HUES64 (cell line): ENCODE measurements at regions not wholly inside any gene's neighbourhood (a gene's known extent, or its start where the extent isn't known, plus 50 kb on each side); places are given as distances from the start of the nearest gene placed in this dataset.

ENCODE experiments used
- H3K27ac ChIP-seq: 2 replicates; pipeline ENCODE4 v1.7.0; 2013; ENCODE audit warnings: low read depth, low read length, inconsistent platforms
- H3K27me3 ChIP-seq: 2 replicates; pipeline ENCODE4 v1.6.1; 2013; ENCODE audit warnings: mild to moderate bottlenecking, low read length; ENCODE audit not compliant: insufficient read depth
- H3K36me3 ChIP-seq: 2 replicates; pipeline ENCODE4 v1.6.1; 2013; ENCODE audit warnings: mild to moderate bottlenecking, low read length; ENCODE audit not compliant: insufficient read depth
- H3K4me1 ChIP-seq: 2 replicates; pipeline ENCODE4 v1.6.1; 2013; ENCODE audit warnings: mild to moderate bottlenecking, low read length, moderate library complexity; ENCODE audit not compliant: insufficient read depth
- H3K4me3 ChIP-seq: 2 replicates; pipeline ENCODE4 v1.5.1; 2013; ENCODE audit warnings: mild to moderate bottlenecking, low read length, moderate library complexity
- H3K9ac ChIP-seq: 2 replicates; pipeline ENCODE4 v1.6.1; 2013; ENCODE audit warnings: mild to moderate bottlenecking, low read depth, low read length
- H3K9me3 ChIP-seq: 2 replicates; pipeline ENCODE4 v1.6.1; 2013; ENCODE audit warnings: low read depth, low read length; ENCODE audit not compliant: insufficient read depth
- WGBS: fragments of 150-250, 120-280 bp; methylation state at CpG from one replicate; pipeline ENCODE4 v1.1.7; 2013; ENCODE audit warnings: missing lambda C conversion rate; 5-methylcytosine and 5-hydroxymethylcytosine counted together

DNA sequence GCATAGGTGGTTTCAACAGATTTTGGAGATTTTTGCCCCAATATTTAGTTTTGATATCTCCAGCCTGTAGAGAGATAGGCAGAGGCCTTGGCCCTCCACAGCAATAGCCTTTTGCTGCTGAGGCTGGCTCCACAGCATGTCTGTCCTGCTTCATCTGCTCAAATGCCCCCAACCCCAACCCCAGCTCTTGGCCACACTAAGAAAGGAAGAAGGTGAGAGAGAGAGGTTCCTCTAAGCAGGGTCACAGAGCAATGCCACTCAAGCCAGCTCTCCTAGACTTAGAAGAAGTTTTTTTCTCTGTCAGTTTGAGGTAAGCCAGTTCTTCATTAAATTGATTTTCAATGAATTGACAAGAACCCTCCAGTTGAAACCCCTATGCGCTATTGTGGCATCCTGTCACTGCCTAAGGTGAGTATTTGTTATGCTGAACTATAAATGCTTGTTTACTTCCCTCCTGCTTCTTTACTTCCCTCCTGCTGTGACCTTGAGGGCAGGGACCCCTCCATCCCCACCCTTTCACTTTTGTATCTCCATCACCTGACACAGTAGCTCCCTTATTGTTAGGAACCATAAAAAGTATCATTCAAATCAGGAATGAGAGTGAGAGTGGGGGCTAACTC lies 366.2 kb upstream of the CNR1 start:
- WGBS: no CpG with 5 or more reads among the region's 1 CpG
- Histone ChIP-seq H3K9ac (no peak overlapping the region), H3K27me3 (no peaks in the 10 kb centered on the region), H3K36me3 (no peaks in the 10 kb centered on the region), H3K4me3 (no peak overlapping the region), H3K9me3 (peaks cover 3% of the 10 kb centered on the region; the same call in 1 of the 2 replicates), H3K4me1 (no peaks in the 10 kb centered on the region), H3K27ac (no peak overlapping the region)

DNA sequence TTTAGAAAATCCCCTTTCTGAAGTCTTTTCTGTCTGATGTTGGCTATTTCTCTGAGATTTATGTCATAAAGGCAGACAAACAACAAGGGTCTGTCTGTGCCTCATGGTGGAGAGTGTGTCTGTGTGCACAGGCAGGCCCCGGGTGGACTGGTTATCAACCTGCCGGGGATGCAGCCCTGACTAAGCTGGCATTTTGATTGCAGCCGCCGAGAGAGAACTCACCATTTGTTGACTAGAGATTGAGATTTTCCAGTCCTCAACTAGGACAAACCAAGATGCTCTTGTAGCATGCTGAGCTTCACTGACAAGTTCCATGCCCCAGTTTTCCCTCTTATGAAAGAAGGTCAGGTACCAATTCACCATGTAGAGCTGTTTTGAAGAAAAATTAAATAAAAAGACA lies 363.6 kb upstream of the CNR1 start:
- H3K27me3 ChIP-seq: no peaks in the 10 kb centered on the region
- H3K27ac ChIP-seq: no peak overlapping the region
- no peak overlapping the region for H3K4me3 ChIP-seq
- 91% methylated on average over 4 of the region's 4 CpGs for WGBS
- H3K9ac ChIP-seq: no peak overlapping the region
- H3K9me3 ChIP-seq: peaks cover 4% of the 10 kb centered on the region; the same call in 1 of the 2 replicates
- no peaks in the 10 kb centered on the region for H3K36me3 ChIP-seq
- no peaks in the 10 kb centered on the region for H3K4me1 ChIP-seq

DNA sequence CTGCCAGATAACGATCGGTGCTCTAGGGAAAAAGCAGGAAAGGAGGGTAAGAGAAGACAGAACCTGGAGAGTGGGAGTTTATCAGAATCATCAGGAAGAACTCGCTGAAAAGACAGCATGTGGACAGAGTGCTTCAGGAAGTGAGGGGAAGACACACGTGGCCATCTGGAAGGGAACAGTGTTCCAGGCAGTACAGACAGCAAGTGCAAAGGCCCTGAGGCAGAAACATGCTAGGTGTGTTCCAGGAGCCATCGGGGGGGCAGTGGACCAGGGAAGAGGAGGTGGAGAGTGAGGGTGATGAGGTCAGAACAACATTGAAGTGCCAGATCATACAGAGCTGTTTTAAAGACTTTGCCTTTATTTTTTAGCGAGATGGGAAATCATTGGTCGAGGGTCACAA lies 354.3 kb upstream of the CNR1 start:
- H3K4me1 ChIP-seq: no peaks in the 10 kb centered on the region
- no peaks in the 10 kb centered on the region for H3K36me3 ChIP-seq
- H3K9ac ChIP-seq: no peak overlapping the region
- H3K27ac ChIP-seq: no peak overlapping the region
- no peaks in the 10 kb centered on the region for H3K9me3 ChIP-seq
- H3K4me3 ChIP-seq: no peak overlapping the region
- WGBS: 92% methylated on average over 7 of the region's 7 CpGs
- H3K27me3 ChIP-seq: no peaks in the 10 kb centered on the region

DNA sequence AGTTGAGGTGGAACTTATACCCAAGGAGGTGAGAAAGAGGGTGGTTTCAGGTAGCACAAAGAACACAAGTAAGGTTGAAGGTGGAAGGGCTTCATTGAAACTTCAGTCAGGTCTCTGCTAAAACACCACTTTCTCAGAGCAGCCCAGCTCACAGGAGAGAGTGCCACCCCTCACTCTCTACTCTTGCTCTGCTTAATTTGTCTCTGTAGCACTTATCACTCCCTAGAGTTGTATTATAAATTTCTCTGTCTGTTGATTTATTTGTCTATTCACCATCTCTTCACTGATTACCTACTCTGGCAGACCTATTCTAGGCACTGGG lies 353.8 kb upstream of the CNR1 start:
- no peak overlapping the region for H3K27ac ChIP-seq
- H3K27me3 ChIP-seq: no peaks in the 10 kb centered on the region
- H3K9ac ChIP-seq: no peak overlapping the region
- no peaks in the 10 kb centered on the region for H3K36me3 ChIP-seq
- no peak overlapping the region for H3K4me3 ChIP-seq
- H3K4me1 ChIP-seq: no peaks in the 10 kb centered on the region
- H3K9me3 ChIP-seq: no peaks in the 10 kb centered on the region

DNA sequence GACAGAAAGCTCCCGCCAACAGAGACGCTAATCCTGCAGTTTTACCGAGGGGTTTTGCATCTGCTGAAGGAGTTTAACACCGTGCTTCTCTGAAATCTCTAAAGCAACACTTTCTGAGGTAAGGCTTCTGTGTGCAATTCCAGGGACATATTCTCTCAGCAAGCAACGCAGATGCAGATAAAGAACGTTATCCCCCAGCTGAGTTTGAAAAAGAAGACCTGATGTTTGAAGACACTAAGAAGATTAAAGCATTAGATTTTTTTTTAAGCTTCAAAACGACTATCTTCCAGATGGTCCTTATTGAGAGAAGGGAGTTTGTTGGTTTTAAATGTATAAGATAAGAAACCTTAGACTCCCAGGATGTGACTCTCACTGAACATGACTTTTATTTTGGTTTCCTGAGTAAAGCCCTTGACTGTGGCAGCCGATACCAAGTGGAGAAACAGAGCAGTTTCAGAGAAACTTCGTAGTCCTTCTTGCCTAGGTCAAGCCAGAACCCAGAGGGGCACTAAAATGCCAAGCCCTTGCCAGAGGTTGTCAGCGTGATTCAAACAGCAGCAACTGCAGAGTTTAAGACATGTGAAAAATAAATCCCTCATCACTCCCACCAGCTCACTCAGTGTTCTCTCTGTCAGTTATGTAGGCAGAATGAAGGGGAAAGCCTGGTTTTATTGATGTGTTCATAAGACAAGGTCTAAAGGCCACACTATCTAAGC lies 353.3 kb upstream of the CNR1 start:
- 75% methylated on average over 10 of the region's 10 CpGs for WGBS
- H3K9me3 ChIP-seq: no peaks in the 10 kb centered on the region
- no peak overlapping the region for H3K4me3 ChIP-seq
- no peaks in the 10 kb centered on the region for H3K4me1 ChIP-seq
- no peaks in the 10 kb centered on the region for H3K27me3 ChIP-seq
- no peak overlapping the region for H3K27ac ChIP-seq
- no peaks in the 10 kb centered on the region for H3K36me3 ChIP-seq
- H3K9ac ChIP-seq: no peak overlapping the region

DNA sequence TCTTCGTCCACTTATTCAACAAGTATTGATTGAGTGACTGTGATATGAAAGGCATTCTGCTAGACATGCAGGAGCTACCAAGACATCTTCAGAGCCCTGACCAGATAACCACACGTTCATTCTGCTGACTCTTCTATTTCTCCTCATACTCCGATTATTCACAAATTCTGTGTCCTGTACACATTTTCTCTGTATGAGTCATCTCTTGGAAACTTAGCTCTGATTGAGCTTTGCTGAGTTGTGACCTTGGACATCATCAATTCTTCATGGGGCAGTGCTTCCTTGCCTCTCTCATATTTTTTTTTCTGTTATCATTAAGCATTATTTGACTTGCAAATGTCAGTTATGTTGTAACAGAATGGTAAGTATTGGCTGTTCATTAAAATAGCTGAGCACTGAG lies 351.6 kb upstream of the CNR1 start:
- H3K27ac ChIP-seq: no peak overlapping the region
- H3K9me3 ChIP-seq: no peaks in the 10 kb centered on the region
- no peaks in the 10 kb centered on the region for H3K4me1 ChIP-seq
- no peak overlapping the region for H3K9ac ChIP-seq
- WGBS: 91% methylated on average over 3 of the region's 3 CpGs
- no peak overlapping the region for H3K4me3 ChIP-seq
- H3K27me3 ChIP-seq: no peaks in the 10 kb centered on the region
- no peaks in the 10 kb centered on the region for H3K36me3 ChIP-seq

DNA sequence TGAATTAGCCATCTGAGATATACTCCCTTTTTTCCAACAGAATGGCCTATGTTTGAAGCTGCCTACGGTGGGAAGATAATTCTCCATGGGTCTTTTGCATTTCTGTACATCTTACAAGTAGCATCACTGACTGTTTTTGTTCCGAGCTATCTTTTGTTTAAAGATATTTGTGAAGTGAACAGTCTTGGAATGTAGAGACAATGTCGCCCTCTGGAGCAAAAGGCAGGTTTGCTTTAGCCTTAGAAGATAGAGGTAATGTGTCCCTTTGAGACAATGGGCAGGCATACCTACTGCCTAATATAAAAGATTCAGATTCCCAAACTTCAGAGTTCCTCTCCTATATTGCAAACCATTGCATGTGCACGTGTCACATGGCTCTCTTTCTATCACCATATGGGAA lies 347.8 kb upstream of the CNR1 start:
- H3K36me3 ChIP-seq: no peaks in the 10 kb centered on the region
- H3K27me3 ChIP-seq: no peaks in the 10 kb centered on the region
- WGBS: 94% methylated on average over 4 of the region's 4 CpGs
- H3K4me1 ChIP-seq: no peaks in the 10 kb centered on the region
- H3K4me3 ChIP-seq: no peak overlapping the region
- H3K9me3 ChIP-seq: no peaks in the 10 kb centered on the region
- no peak overlapping the region for H3K9ac ChIP-seq
- no peak overlapping the region for H3K27ac ChIP-seq

DNA sequence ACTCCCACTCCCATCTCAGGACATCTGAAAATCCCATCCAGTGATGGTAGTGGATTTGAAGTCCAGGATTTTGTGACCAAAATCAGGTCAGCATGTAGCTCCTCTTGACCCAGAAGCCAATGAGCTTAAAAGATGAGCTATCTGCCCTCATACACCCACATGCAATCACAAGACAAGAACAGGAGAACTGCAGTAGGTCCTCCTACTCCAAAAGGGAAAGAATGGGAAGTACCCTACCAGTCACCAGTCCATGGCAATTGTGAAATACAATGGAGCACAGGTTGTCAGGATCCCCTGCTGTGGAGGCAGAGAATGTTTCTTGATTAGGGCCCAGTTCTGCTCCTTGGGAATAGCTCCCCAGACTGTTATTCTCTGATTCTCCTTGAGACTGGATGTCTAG lies 347.3 kb upstream of the CNR1 start:
- H3K9me3 ChIP-seq: no peaks in the 10 kb centered on the region
- no peaks in the 10 kb centered on the region for H3K36me3 ChIP-seq
- no peak overlapping the region for H3K27ac ChIP-seq

DNA sequence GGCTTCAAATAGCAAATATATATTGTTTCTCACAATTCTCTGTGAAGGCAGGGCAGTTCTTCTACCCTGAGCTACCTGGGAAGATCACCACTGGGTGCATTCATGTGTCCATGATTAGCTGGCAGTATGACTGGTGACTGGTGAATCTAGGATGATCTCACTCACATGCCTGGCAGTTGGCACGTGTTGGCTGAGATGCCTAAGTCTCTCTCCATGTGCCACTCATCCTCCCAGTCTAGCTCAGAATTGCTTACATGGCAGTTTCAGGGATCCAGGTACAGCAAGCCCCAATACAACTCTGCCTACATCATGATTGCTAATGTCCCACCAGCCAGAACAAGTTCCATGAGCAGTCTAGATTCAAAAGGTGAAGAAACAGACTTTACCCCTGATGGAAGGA lies 346.8 kb upstream of the CNR1 start:
- Histone ChIP-seq H3K36me3 (no peaks in the 10 kb centered on the region), H3K9me3 (no peaks in the 10 kb centered on the region), H3K9ac (no peak overlapping the region), H3K4me3 (no peak overlapping the region), H3K4me1 (no peaks in the 10 kb centered on the region), H3K27ac (no peak overlapping the region), H3K27me3 (no peaks in the 10 kb centered on the region)
- 91% methylated on average over 1 of the region's 1 CpG for WGBS

More for the DNA sequence above, 347.3 kb upstream of the CNR1 start:
- Histone ChIP-seq H3K4me3 (no peak overlapping the region), H3K4me1 (no peaks in the 10 kb centered on the region), H3K9ac (no peak overlapping the region), H3K27me3 (no peaks in the 10 kb centered on the region)

DNA sequence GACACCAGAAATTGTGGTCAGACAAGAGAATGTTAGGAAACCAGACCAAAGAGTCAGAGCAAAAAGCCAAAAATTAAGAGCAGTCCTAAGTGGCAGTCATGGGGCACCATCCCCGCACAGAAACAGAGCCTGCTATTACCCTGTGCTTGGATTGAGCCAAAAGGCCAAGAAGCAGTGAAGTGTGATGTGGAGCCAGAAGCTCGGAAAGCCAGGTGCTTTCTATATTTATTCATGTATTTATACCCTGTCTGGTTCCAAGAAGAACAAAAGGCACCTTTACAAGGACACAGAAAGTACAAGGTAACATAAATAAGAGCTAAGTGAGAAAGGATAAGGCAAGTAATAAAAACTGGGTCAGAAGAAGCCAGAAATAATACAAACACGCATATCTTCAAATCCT lies 336.2 kb upstream of the CNR1 start:
- WGBS: 97% methylated on average over 2 of the region's 3 CpGs
- Histone ChIP-seq H3K36me3 (no peaks in the 10 kb centered on the region), H3K4me1 (no peaks in the 10 kb centered on the region), H3K4me3 (no peak overlapping the region), H3K9me3 (no peaks in the 10 kb centered on the region), H3K9ac (no peak overlapping the region), H3K27ac (no peak overlapping the region), H3K27me3 (no peaks in the 10 kb centered on the region)

DNA sequence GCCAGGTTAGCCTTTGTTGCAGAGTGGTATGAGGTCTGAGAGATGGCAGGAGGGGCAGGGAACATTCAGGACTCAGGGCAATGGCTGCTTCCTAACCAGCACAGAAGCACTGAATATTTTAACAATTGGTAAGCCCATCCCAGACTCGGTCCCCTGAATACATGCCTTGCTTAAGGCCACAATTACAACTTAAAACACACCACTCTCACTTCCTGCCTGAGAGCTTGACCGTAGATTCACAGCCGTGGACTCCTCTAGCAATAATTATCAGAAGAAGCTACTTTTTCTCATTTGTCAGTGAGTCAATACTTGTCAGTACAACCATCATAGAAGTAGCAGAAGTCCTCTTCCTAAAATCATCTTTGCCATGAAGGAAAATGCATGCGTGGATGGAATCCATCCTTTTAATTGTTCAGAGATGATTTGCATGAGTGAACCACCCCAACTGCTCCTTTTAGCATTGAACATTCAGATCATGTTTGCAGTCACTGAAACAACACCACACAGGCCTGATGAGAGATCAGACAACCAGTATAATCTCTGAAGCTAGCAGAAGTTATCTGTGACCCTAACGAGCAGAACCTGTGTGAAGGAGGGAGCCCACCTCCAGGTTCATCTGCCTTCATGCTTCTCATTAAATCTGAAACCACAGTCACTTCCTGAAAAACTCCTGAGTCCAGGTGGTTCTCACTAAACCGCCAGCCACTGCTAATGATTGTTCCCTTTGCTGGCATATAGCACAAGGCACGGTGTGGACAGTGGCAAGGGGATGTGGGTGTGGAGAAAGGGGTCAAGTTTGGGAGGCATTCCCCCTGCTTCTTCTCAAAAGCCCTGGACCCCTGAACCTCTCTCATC lies 333.9 kb upstream of the CNR1 start:
- H3K4me3 ChIP-seq: no peak overlapping the region
- H3K9ac ChIP-seq: no peak overlapping the region
- WGBS: 89% methylated on average over 7 of the region's 7 CpGs
- no peaks in the 10 kb centered on the region for H3K4me1 ChIP-seq
- no peaks in the 10 kb centered on the region for H3K27me3 ChIP-seq
- H3K27ac ChIP-seq: no peak overlapping the region
- H3K9me3 ChIP-seq: no peaks in the 10 kb centered on the region
- no peaks in the 10 kb centered on the region for H3K36me3 ChIP-seq
